B cell (primary cell): ENCODE measurements at regions not wholly inside any gene's neighbourhood (a gene's known extent, or its start where the extent isn't known, plus 50 kb on each side); places are given as distances from the start of the nearest gene placed in this dataset.

Source experiments
- ATAC-seq: fragments of 200-7000 bp; cut with Tn5 transposase; one replicate; pipeline ENCODE4 v1.10.0; 2021; ENCODE audit warnings: low read depth, mild to moderate bottlenecking, moderate number of reproducible peaks, moderate library complexity
- CTCF ChIA-PET: fragments of 350-600 bp; sonication (Branson Sonifier 250); formaldehyde crosslinking; loops from one replicate; lab custom pipeline; 2021; ENCODE audit warnings: antibody characterized with exemption, inconsistent platforms; lab: Charles Lee
- POLR2A ChIA-PET: fragments of 350-600 bp; sonication (Branson Sonifier 250); formaldehyde crosslinking; loops from one replicate; lab custom pipeline; 2021; ENCODE audit warnings: antibody characterized with exemption; lab: Charles Lee
- DNase-seq: peaks from one replicate; pipeline ENCODE4 v3.0.0; 2013
- H2AFZ ChIP-seq: 2 replicates; pipeline ENCODE4 v1.6.1; 2012; ENCODE audit warnings: mild to moderate bottlenecking, low read depth, low read length; ENCODE audit not compliant: insufficient read depth, poor library complexity, severe bottlenecking
- H3K27ac ChIP-seq, 2 donors: 1 replicate in 1 of 2; 2 replicates in 1 of 2; pipeline ENCODE4 v1.5.1; 2012 to 2013; ENCODE audit warnings: low read length in 2 of 2, mild to moderate bottlenecking in 2 of 2, moderate library complexity in 1 of 2
- H3K27me3 ChIP-seq, 4 experiments: fragments of 200-600 bp in 1 of 4; sonication (generic) in 1 of 4; replicated peaks in 1 of 4; 1 replicate in 2 of 4; 2 replicates in 2 of 4; pipeline versions ENCODE4 v1.6.1 to v1.7.0; 2013 to 2016; ENCODE audit warnings: low read length in 3 of 4, mild to moderate bottlenecking in 2 of 4, mixed read lengths in 1 of 4, moderate library complexity in 1 of 4; ENCODE audit not compliant: insufficient read depth in 4 of 4, control insufficient read depth in 3 of 4; ENCODE audit errors: control extremely low read depth in 1 of 4
- H3K36me3 ChIP-seq, 2 experiments: replicated peaks in 1 of 2; 1 replicate in 1 of 2; 2 replicates in 1 of 2; pipeline versions ENCODE4 v1.6.1 to v1.7.1; 2013; ENCODE audit warnings: low read length in 1 of 2; ENCODE audit not compliant: insufficient read depth in 2 of 2, control insufficient read depth in 1 of 2; ENCODE audit errors: control extremely low read depth in 1 of 2, extremely low read depth in 1 of 2
- H3K4me1 ChIP-seq, 2 donors: fragments of 200-600 bp in 1 of 2; sonication (generic) in 1 of 2; 1 replicate in 1 of 2; 2 replicates in 1 of 2; pipeline versions ENCODE4 v1.5.1 to v1.6.1; 2013 to 2017; ENCODE audit warnings: low read length in 2 of 2; ENCODE audit not compliant: control insufficient read depth in 2 of 2, insufficient read depth in 2 of 2
- H3K4me2 ChIP-seq: replicated peaks from 2 replicates; pipeline ENCODE3; 2012; ENCODE audit warnings: mild to moderate bottlenecking, low read depth, low read length; ENCODE audit not compliant: poor library complexity, severe bottlenecking
- H3K4me3 ChIP-seq, 5 experiments: fragments of 200-600 bp in 1 of 5; sonication (generic) in 1 of 5; 1 replicate in 3 of 5; 2 replicates in 2 of 5; pipeline versions ENCODE4 v1.5.1 to v1.7.0; 2011 to 2016; ENCODE audit warnings: low read length in 4 of 5, mild to moderate bottlenecking in 4 of 5, low read depth in 2 of 5, control low read depth in 1 of 5, moderate library complexity in 1 of 5; ENCODE audit not compliant: insufficient read depth in 1 of 5; ENCODE audit errors: control extremely low read depth in 1 of 5, extremely low read depth in 1 of 5
- H3K79me2 ChIP-seq: fragments of 200-600 bp; sonication (generic); one replicate; pipeline ENCODE4 v1.6.0; 2016; ENCODE audit warnings: low read length; ENCODE audit not compliant: control insufficient read depth, insufficient read depth
- H3K9ac ChIP-seq: fragments of 200-600 bp; sonication (generic); 2 replicates; pipeline ENCODE4 v1.6.1; 2017; ENCODE audit warnings: mild to moderate bottlenecking, low read length, moderate library complexity
- H3K9me3 ChIP-seq, 3 donors: one replicate each; pipeline versions ENCODE4 v1.6.1 to v1.7.1; 2013; ENCODE audit warnings: low read length in 2 of 3; ENCODE audit not compliant: control insufficient read depth in 2 of 3, insufficient read depth in 1 of 3; ENCODE audit errors: control extremely low read depth in 1 of 3
- H4K20me1 ChIP-seq: 2 replicates; pipeline ENCODE4 v1.6.0; 2012; ENCODE audit warnings: mild to moderate bottlenecking, low read length; ENCODE audit not compliant: insufficient read depth, control insufficient read depth, poor library complexity, severe bottlenecking
- H3K27ac Mint-ChIP-seq: one replicate; pipeline ENCODE4 v1.8.0; 2021; ENCODE audit warnings: mixed read lengths
- H3K27me3 Mint-ChIP-seq: one replicate; pipeline ENCODE4 v1.8.0; 2021; ENCODE audit warnings: mixed read lengths
- H3K4me1 Mint-ChIP-seq: one replicate; pipeline ENCODE4 v1.8.0; 2021; ENCODE audit warnings: mixed read lengths
- H3K4me3 Mint-ChIP-seq: one replicate; pipeline ENCODE4 v1.8.0; 2021; ENCODE audit warnings: mixed read lengths
- H3K9me3 Mint-ChIP-seq: one replicate; pipeline ENCODE4 v1.8.0; 2022; ENCODE audit warnings: mixed read lengths; ENCODE audit not compliant: insufficient read depth
- CTCF ChIP-seq: fragments of 200-600 bp; IDR thresholded peaks from one replicate; pipeline ENCODE4 v1.8.0; 2022; ENCODE audit warnings: antibody characterized with exemption, mild to moderate bottlenecking
- EZH2 ChIP-seq: IDR thresholded peaks from 2 replicates; pipeline ENCODE4 v1.6.1; 2012; ENCODE audit warnings: borderline replicate concordance, low read depth, mild to moderate bottlenecking, moderate library complexity, low read length; ENCODE audit not compliant: insufficient read depth, poor library complexity, severe bottlenecking
- WGBS: methylation state at CpG from one replicate; pipeline ENCODE4 v1.1.5; 2013; ENCODE audit warnings: missing lambda C conversion rate; ENCODE audit not compliant: insufficient coverage; 5-methylcytosine and 5-hydroxymethylcytosine counted together
- intact Hi-C: fragments of 100-400 bp; cut with micrococcal nuclease; formaldehyde crosslinking; loops from one replicate; pipeline ENCODE4 v1.10.0; 2022

- no peaks in the 10 kb centered on the region for H4K20me1 ChIP-seq
- DNase-seq (no peak), ATAC-seq (no peak)
- CTCF ChIA-PET, result no interaction called here
- POLR2A ChIA-PET, result no interaction called here
- intact Hi-C loops, result no loop called here
- H3K4me3 ChIP-seq, result no peak overlapping the region
- no peaks in the 10 kb centered on the region for H3K4me1 ChIP-seq
- no peak overlapping the region for H3K27ac Mint-ChIP-seq
- no peak for TF ChIP-seq EZH2
- no peak for TF ChIP-seq CTCF
- H3K27ac ChIP-seq, result no peak overlapping the region
- no peaks in the 10 kb centered on the region for H3K79me2 ChIP-seq
- no peaks in the 10 kb centered on the region for H3K36me3 ChIP-seq
- H3K27me3 ChIP-seq, result no peaks in the 10 kb centered on the region
- no CpG with 5 or more reads among the region's 3 CpGs for WGBS
- H3K9ac ChIP-seq, result no peak overlapping the region
- H3K4me3 Mint-ChIP-seq, result no peak overlapping the region
- H3K9me3 ChIP-seq, result no peaks in the 10 kb centered on the region
- no peaks in the 10 kb centered on the region for H3K4me1 Mint-ChIP-seq
- no peaks in the 10 kb centered on the region for H3K27me3 Mint-ChIP-seq
- H3K9me3 Mint-ChIP-seq, result peaks cover 2% of the 10 kb centered on the region
- H3K4me2 ChIP-seq, result no peak overlapping the region
- no peak overlapping the region for H2AFZ ChIP-seq
Measured at GRCh38 chr1:96016219-96016618, 705.4 kb upstream of the PTBP2 start.

- no peaks in the 10 kb centered on the region for H3K9me3 Mint-ChIP-seq
- no peak for TF ChIP-seq EZH2
- no peak for TF ChIP-seq CTCF
Measured at GRCh38 chr1:96020378-96020777, 701.2 kb upstream of the PTBP2 start.

More at GRCh38 chr1:96020378-96020777, 701.2 kb upstream of the PTBP2 start:
- Histone ChIP-seq H3K4me2 (no peak overlapping the region), H3K9ac (no peak overlapping the region), H3K27ac (no peak overlapping the region), H3K27me3 (no peaks in the 10 kb centered on the region), H3K4me1 (no peaks in the 10 kb centered on the region), H4K20me1 (no peaks in the 10 kb centered on the region), H3K36me3 (no peaks in the 10 kb centered on the region), H3K4me3 (no peak overlapping the region), H3K79me2 (no peaks in the 10 kb centered on the region), H3K9me3 (peaks cover 0 to 1% (median 0%) of the 10 kb centered on the region in 3 donors), H2AFZ (no peak overlapping the region)
- Mint-ChIP-seq H3K27me3 (no peaks in the 10 kb centered on the region), H3K4me3 (no peak overlapping the region), H3K27ac (no peak overlapping the region), H3K4me1 (no peaks in the 10 kb centered on the region)
- ChIA-PET CTCF (no interaction called here), POLR2A (no interaction called here)
- ATAC-seq, result no peak
- DNase-seq, result no peak
- intact Hi-C loops, result no loop called here
